Esophagus (tissue), 2 donors: ENCODE measurements at regions not wholly inside any gene's neighbourhood (a gene's known extent, or its start where the extent isn't known, plus 50 kb on each side); places are given as distances from the start of the nearest gene placed in this dataset.

Experiments
- H3K27ac ChIP-seq, 2 donors: one replicate each; pipeline ENCODE4 v1.5.1; 2013; ENCODE audit warnings: low read depth in 2 of 2, mild to moderate bottlenecking in 2 of 2, inconsistent platforms in 1 of 2, low read length in 1 of 2, moderate library complexity in 1 of 2
- H3K27me3 ChIP-seq, 2 donors: one replicate each; pipeline ENCODE4 v1.6.1; 2013; ENCODE audit warnings: low read length in 2 of 2, control low read depth in 1 of 2, mild to moderate bottlenecking in 1 of 2; ENCODE audit not compliant: insufficient read depth in 2 of 2, control insufficient read depth in 1 of 2
- H3K36me3 ChIP-seq, 2 donors: one replicate each; pipeline ENCODE4 v1.6.1; 2013; ENCODE audit warnings: low read length in 1 of 2; ENCODE audit not compliant: control insufficient read depth in 2 of 2, insufficient read depth in 2 of 2
- H3K4me1 ChIP-seq, 2 donors: one replicate each; pipeline ENCODE4 v1.6.1; 2013; ENCODE audit warnings: low read length in 1 of 2; ENCODE audit not compliant: control insufficient read depth in 2 of 2, insufficient read depth in 2 of 2
- H3K4me3 ChIP-seq, 2 donors: one replicate each; pipeline ENCODE4 v1.5.1; 2013; ENCODE audit warnings: low read length in 2 of 2, mild to moderate bottlenecking in 2 of 2, low read depth in 1 of 2, moderate library complexity in 1 of 2
- H3K9me3 ChIP-seq, 2 donors: one replicate each; pipeline ENCODE4 v1.6.1; 2013; ENCODE audit warnings: mild to moderate bottlenecking in 2 of 2, low read depth in 1 of 2, low read length in 1 of 2, moderate library complexity in 1 of 2; ENCODE audit not compliant: control insufficient read depth in 2 of 2, insufficient read depth in 1 of 2
- WGBS, 2 donors: extraction: QIAGEN DNeasy Blood & Tissue Kit; methylation state at CpG; one replicate each; pipeline ENCODE4 v1.1.7; 2013; 5-methylcytosine and 5-hydroxymethylcytosine counted together
- donor health status: healthy with polysubstance abuse.
- donor health status: Bipolar disorder and iron deficiency.

GRCh38 chr3:159877924-159878323, 110.7 kb upstream of the IL12A start:
- H3K4me1 ChIP-seq: peaks cover 0 to 3% of the 10 kb centered on the region in 2 donors
- H3K9me3 ChIP-seq: no peaks in the 10 kb centered on the region
- 52 to 64% methylated on average over 5 of the region's 5 CpGs for WGBS, 2 donors
- H3K4me3 ChIP-seq: no peak overlapping the region
- H3K27me3 ChIP-seq: no peaks in the 10 kb centered on the region
- no peaks in the 10 kb centered on the region for H3K36me3 ChIP-seq
- H3K27ac ChIP-seq: no peak overlapping the region

- H3K27ac ChIP-seq: no peak overlapping the region
- 76 to 82% methylated on average over 2 of the region's 2 CpGs for WGBS, 2 donors
- H3K36me3 ChIP-seq: no peaks in the 10 kb centered on the region
Observed at GRCh38 chr3:159879146-159879545, 109.5 kb upstream of the IL12A start.

DNA sequence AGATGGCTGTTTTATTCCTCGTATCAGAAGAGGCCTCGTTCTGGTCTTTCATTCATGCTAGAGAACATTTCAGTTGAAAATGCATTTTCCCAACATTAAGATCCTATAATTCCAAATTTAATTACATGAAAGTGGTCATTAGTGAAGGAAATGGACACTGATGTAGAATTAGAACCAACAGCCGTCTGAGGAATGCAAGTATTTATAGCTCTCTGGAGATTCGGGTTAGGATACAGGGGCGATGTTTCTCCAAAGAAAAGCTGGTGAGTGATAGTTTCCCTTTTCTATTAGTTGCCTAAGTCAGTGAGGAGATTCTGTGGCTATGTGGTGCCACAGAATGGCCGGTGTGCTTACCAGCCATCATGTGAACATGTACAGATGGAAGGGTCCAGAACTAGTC, 109.0 kb upstream of the IL12A start:
- WGBS, 2 donors: 73 to 83% methylated on average over 6 of the region's 6 CpGs
- Histone ChIP-seq H3K9me3 (no peaks in the 10 kb centered on the region), H3K27me3 (no peaks in the 10 kb centered on the region), H3K36me3 (no peaks in the 10 kb centered on the region), H3K4me1 (peaks cover 0 to 3% of the 10 kb centered on the region in 2 donors), H3K27ac (no peak overlapping the region), H3K4me3 (no peak overlapping the region)

More at GRCh38 chr3:159879146-159879545, 109.5 kb upstream of the IL12A start:
- no peaks in the 10 kb centered on the region for H3K27me3 ChIP-seq
- H3K4me1 ChIP-seq: peaks cover 0 to 3% of the 10 kb centered on the region in 2 donors
- H3K4me3 ChIP-seq: no peak overlapping the region
- no peaks in the 10 kb centered on the region for H3K9me3 ChIP-seq

- Histone ChIP-seq H3K36me3 (no peaks in the 10 kb centered on the region), H3K27me3 (no peaks in the 10 kb centered on the region), H3K4me3 (no peak overlapping the region), H3K9me3 (no peaks in the 10 kb centered on the region), H3K27ac (no peak overlapping the region), H3K4me1 (peaks cover 0 to 3% of the 10 kb centered on the region in 2 donors)
- 79 to 83% methylated on average over 2 of the region's 2 CpGs for WGBS, 2 donors
Observed at GRCh38 chr3:159881208-159881607, 107.4 kb upstream of the IL12A start.

- Histone ChIP-seq H3K4me3 (no peak overlapping the region), H3K36me3 (no peaks in the 10 kb centered on the region), H3K4me1 (peaks cover 0 to 3% of the 10 kb centered on the region in 2 donors), H3K27me3 (no peaks in the 10 kb centered on the region), H3K27ac (peak overlapping the region in 1 of 2 donors; percentile 36), H3K9me3 (no peaks in the 10 kb centered on the region)
- 34 to 53% methylated on average over 7 of the region's 7 CpGs for WGBS, 2 donors
Observed at GRCh38 chr3:159881828-159882309, 106.8 kb upstream of the IL12A start.

- H3K27ac ChIP-seq: peak overlapping the region in 1 of 2 donors; percentile 8
Observed at GRCh38 chr3:159882367-159882766, 106.3 kb upstream of the IL12A start.

DNA sequence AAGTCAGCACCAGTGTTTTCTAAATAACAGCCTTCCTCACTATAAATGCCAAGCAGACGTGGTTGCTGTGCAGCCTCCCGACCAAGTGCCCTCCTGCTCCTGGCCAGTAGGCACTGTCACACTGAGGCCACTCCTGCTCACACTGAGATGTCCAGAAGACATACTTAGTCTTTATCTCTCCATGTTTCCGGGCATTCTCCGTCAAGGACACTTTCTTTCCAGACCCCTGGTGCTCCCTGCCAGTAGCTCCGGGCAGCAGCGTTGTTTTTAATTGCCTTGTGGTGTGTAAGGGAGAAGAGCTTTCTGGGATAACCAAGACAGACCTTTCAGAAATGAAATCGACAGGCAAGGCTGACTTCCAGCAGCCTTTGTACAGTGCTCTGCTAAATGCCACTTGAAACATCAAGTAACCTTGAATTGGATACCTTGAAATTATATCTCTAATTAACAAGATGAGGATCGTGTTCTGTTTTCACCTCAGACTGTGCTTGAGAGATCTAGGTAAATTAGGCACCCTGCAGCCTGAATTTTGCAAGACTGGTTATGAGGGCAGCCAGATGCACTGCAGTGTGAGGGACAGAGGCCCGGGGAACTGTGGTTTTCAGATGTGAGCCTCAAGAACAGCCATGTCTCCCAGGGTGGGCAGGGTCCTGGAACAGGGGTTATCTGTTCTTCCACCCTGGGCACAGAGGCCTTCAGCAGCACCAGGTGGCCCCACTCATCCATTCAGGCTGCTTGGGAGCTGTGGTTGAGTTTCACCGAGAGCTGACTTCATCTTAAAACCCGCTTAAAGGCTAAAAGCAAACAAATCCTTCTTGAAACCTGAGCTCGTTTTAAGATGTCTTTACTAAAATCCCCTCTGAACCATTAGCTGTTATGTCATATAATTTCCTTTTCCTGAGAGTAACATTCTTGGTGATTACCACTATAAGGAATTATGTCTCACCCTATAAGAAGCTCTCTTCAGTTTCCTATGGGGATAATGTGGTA, 105.5 kb upstream of the IL12A start:
- Histone ChIP-seq H3K36me3 (no peaks in the 10 kb centered on the region), H3K4me1 (peaks cover 0 to 3% of the 10 kb centered on the region in 2 donors), H3K27me3 (no peaks in the 10 kb centered on the region), H3K4me3 (no peak overlapping the region), H3K9me3 (no peaks in the 10 kb centered on the region), H3K27ac (no peak overlapping the region)
- WGBS, 2 donors: 59 to 61% methylated on average over 12 of the region's 12 CpGs

More at GRCh38 chr3:159882367-159882766, 106.3 kb upstream of the IL12A start:
- H3K27me3 ChIP-seq: no peaks in the 10 kb centered on the region
- no peak overlapping the region for H3K4me3 ChIP-seq
- 47% methylated on average over 3 of the region's 3 CpGs for WGBS, 2 donors
- H3K4me1 ChIP-seq: peaks cover 0 to 3% of the 10 kb centered on the region in 2 donors
- no peaks in the 10 kb centered on the region for H3K36me3 ChIP-seq
- H3K9me3 ChIP-seq: no peaks in the 10 kb centered on the region

- H3K4me3 ChIP-seq: no peak overlapping the region
- H3K27ac ChIP-seq: no peak overlapping the region
- H3K9me3 ChIP-seq: no peaks in the 10 kb centered on the region
- H3K27me3 ChIP-seq: no peaks in the 10 kb centered on the region
- no peaks in the 10 kb centered on the region for H3K36me3 ChIP-seq
- H3K4me1 ChIP-seq: peaks cover 0 to 3% of the 10 kb centered on the region in 2 donors
- 58 to 65% methylated on average over 3 of the region's 3 CpGs for WGBS, 2 donors
Observed at GRCh38 chr3:159884661-159885402, 103.8 kb upstream of the IL12A start.

DNA sequence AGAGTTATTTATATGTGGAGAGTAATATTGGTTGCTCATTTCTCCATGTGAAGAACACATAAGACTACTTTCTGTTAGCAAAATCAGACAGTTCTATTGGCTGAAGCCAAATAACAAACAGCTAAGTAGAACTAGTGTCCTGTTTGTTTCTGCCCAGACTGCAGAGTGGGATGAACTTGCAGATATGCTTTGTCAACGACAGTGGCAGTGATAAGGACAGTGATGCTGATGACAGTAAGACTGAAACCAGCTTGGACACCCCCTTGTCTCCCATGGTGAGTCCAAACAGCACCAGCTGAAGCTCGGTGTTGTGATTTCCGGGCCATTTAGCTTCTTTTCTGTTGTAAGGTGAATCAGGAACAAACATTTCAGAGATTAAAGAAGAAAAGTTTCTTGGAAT, 102.6 kb upstream of the IL12A start:
- peaks cover 0 to 3% of the 10 kb centered on the region in 2 donors for H3K4me1 ChIP-seq
- H3K27me3 ChIP-seq: no peaks in the 10 kb centered on the region
- H3K36me3 ChIP-seq: no peaks in the 10 kb centered on the region
- no peaks in the 10 kb centered on the region for H3K9me3 ChIP-seq
- no peak overlapping the region for H3K4me3 ChIP-seq
- H3K27ac ChIP-seq: no peak overlapping the region
- WGBS, 2 donors: 85 to 86% methylated on average over 3 of the region's 3 CpGs
